CD4-positive, alpha-beta T cell treated with Interleukin-6 for 4 hours (primary cell): ENCODE measurements at regions not wholly inside any gene's neighbourhood (a gene's known extent, or its start where the extent isn't known, plus 50 kb on each side); places are given as distances from the start of the nearest gene placed in this dataset.
A peak's percentile ranks its signal among the peaks of the same experiment; 100 is the strongest.
"Not testable (repeated sequence)": the region's sequence is repeated elsewhere in the genome, so short reads cannot be mapped to it uniquely, and the experiment has no call there.

Experiments
- DNase-seq: peaks from one replicate; pipeline ENCODE4 v3.0.0-alpha.2; 2020; ENCODE audit warnings: mixed read lengths

GRCh38 chr3:3309887-3310286, 130.4 kb upstream of the CRBN start:
- no peak for DNase-seq

DNA sequence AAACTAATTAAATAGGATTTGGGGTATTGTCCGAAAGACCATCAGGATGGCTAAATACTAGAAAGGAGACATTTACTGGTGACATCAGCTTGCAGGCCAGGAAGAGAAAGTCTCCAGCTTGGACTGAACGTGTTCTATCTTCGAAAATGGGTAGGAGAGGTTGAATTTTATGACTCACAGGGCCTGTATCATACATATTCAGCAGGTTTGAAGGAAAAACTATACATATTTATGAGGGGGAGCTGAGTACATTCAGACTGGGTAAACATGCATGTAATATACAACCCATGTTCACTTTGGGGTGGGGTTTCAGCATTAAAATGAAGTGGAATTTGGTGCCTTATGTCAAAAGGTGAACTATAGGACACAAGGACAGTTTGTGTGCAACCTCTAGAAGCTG, 129.3 kb upstream of the CRBN start:
- DNase-seq = no peak

DNA sequence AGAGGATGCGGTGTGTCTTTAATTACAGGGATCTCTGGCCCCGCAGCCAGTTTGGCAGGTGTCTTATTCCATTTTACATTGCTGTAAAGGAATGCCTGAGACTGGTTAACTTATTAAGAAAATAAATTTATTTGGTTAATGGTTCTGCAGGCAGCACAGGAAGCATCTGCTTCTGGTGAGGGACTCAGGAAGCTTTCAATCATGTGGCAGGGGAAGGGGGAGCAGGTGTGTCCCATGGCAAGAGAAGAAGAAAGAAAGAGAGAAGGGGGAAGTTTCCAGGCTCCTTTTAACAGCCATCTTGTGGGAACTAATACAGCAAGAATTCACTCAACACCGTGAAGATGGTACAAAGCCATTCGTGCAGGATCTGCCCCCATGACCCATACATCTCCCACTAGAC, 128.0 kb upstream of the CRBN start:
- DNase-seq = no peak

DNA sequence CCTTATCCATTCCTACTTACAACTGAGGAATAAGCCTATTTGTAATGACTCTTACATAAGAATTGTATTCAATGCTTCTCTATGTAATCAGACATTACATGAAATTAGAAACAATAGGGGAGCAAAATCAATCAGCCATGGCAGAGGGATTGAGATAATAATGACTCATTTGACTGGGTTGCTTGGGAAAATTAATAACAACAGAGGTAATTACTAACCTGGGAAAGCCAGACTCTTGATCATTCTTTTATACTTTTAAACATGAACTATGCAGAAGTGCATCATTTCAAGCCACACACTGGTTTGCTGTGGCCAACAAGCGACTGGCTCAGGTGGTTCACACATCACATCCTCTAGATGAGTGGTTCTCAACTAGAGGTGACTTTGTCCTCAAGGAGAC, 126.3 kb upstream of the CRBN start:
- DNase-seq = no peak

DNA sequence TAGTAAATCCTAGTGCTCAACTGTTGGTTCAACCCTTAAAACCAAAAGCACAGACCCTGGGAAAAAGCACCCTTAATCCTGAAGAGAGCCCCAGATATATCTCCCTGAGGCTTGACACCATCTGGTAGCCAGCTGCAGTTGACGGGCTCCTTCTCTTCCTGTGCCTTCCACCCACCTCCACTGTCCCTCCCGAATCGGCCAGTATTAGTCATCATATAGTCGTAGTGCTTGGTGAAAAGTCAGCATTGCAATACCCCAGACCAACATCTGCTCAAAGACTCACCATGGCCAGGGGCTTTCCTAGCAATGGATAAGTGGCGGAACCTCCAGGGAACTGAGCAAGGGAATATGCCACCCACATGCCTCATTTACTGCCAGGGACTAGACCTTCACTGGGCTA, 125.6 kb upstream of the CRBN start:
- no peak for DNase-seq

GRCh38 chr3:3303636-3304035, 124.1 kb upstream of the CRBN start:
- no peak for DNase-seq

GRCh38 chr3:3302964-3303363, 123.5 kb upstream of the CRBN start:
- DNase-seq = no peak

GRCh38 chr3:3301476-3301875, 122.0 kb upstream of the CRBN start:
- no peak for DNase-seq

DNA sequence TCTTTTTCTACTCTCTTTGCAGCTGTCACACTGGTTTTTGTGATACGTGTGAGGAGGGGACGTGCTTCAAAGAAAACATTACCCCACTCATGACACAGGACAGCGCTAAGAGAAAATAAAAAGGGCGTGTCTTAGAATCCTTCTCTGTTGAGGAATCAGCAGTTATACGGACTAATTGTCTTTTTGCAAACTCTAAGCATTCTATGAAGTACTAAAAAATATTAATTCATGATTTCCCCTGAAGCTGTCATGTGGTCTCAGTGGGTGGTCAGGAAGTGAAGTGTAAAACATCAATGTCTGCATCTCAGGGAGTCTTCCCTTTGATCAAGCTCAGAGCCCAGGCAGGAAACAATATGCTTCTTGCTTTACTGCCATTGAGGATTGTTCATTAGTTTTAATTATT, 117.5 kb upstream of the CRBN start:
- peak; percentile 1 for DNase-seq

DNA sequence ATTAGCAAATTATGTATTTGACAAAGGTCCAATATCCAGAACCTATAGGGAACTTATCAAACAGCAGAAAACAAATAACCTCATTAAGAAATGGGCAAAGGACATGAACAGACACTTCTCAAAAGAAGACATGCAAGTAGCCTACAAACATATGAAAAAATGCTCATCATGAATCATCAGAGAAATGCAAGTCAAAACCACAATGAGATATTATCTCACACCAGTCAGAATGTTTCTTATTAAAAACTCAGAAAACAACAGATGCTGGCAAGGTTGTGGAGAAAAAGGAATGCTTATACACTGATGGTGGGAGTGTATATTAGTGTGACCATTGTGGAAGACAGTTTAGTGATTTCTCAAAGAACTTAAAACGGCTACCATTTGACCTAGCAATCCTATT, 116.1 kb upstream of the CRBN start:
- DNase-seq = no peak

- DNase-seq = not testable (repeated sequence)
Observed at GRCh38 chr3:3291756-3292283, 112.3 kb upstream of the CRBN start.

- no peak for DNase-seq
Observed at GRCh38 chr3:3288255-3288654, 108.8 kb upstream of the CRBN start.

GRCh38 chr3:3286014-3286413, 106.5 kb upstream of the CRBN start:
- no peak for DNase-seq

GRCh38 chr3:3281024-3281423, 101.5 kb upstream of the CRBN start:
- no peak for DNase-seq

- DNase-seq = no peak
Observed at GRCh38 chr3:3280396-3280795, 100.9 kb upstream of the CRBN start.

- no peak for DNase-seq
Observed at GRCh38 chr3:3278073-3278472, 98.6 kb upstream of the CRBN start.

DNA sequence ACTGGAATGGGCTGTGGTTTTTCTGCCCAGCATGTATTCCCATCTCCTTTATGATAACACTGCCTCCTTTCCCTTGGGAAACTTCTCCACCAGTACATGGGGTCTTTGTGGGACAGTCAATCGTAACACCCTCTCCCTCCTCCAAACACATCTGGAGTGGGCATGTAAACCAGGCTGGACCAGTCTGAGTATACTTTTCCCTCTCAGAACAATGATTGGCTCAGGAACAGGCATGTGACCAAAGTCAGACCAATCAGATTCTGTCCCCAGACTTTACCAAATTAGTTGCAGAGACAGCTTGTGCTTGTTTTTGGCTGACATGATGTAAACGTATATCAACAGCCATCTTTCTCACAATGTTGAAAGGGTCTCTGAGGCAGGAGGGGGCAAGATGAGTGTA, 97.1 kb upstream of the CRBN start:
- DNase-seq = no peak

DNA sequence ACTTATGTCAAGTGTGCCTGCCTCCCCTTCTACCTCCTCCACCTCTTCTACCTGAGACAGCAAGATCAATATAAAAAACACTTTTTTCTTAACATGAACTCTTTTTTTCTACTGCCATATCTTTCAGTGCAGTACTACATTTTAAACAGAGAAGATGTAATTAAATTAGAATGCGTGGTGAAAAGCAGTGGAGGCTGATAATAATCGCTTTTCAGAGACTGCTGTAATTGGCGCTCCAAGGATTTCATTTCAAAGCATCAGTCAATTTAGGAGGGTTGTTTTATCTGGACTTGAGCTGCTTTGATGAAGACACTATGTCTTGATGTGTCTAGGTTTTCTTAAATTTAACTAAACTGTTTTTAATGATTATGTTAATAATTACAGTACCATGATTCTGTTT, 85.3 kb upstream of the CRBN start:
- no peak for DNase-seq

DNA sequence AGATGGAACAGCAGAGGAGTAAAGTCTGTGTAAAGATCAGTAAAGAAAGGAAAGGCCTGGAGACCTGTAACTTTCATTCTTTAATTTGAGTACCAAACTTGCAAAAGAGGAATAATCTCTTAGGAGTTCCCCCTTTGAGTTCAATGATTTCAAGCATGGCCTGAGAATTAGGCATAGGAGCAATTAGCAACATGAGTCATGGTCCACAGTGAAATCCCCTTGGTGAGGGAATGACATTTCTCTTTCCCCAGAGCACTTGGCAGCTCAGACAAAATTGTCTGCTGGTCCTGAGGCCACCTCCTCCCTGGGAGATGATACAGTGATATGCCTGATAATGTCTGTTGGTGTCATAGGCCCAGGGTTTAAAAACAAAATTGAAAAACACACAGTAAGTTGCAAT, 81.4 kb upstream of the CRBN start:
- no peak for DNase-seq

GRCh38 chr3:3259181-3259580, 79.7 kb upstream of the CRBN start:
- DNase-seq = no peak

- DNase-seq = no peak
Observed at GRCh38 chr3:3258281-3258680, 78.8 kb upstream of the CRBN start.

- no peak for DNase-seq
Observed at GRCh38 chr3:3241596-3241995, 62.1 kb upstream of the CRBN start.

GRCh38 chr3:3240986-3241385, 61.5 kb upstream of the CRBN start:
- no peak for DNase-seq

- no peak for DNase-seq
Observed at GRCh38 chr3:3237979-3238378, 58.5 kb upstream of the CRBN start.

DNA sequence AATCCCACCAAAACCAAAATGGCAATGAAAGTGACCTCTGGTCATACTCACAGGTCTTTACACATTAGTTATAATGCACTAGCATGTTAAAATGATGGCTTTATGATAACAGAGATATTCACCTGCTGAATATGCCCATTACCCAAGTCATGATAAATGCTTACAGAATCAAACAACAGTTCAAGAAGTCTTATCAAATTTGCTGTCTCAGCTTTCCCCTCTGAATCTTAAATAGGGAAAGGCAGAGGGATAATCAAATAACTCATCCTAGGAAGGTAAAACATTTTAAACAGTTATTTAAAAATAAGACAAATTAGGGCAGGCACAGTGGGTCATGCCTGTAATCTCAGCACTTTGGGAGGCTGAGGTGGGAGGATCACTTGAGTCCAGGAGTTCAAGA, 52.8 kb upstream of the CRBN start:
- no peak for DNase-seq
